Left lung (tissue), 4 donors: ENCODE measurements at regions not wholly inside any gene's neighbourhood (a gene's known extent, or its start where the extent isn't known, plus 50 kb on each side); places are given as distances from the start of the nearest gene placed in this dataset.

Experiments used
- ATAC-seq: fragments of 200-7000 bp; cut with Tn5 transposase; one replicate; pipeline ENCODE4 v1.9.1; 2020; ENCODE audit warnings: moderate library complexity
- DNase-seq, 4 donors: peaks; one replicate each; pipeline ENCODE4 v3.0.0-alpha.2; 2013 to 2020
- H3K27ac ChIP-seq, 2 donors: fragments of 200-600 bp; sonication (generic) in 1 of 2; one replicate each; pipeline versions ENCODE4 v1.5.0 to v1.8.0; 2020 to 2021
- H3K27me3 ChIP-seq, 2 donors: fragments of 200-600 bp; sonication (generic) in 1 of 2; one replicate each; pipeline versions ENCODE4 v1.5.0 to v1.8.0; 2020 to 2021
- H3K36me3 ChIP-seq, 2 donors: fragments of 200-600 bp; sonication (generic) in 1 of 2; one replicate each; pipeline versions ENCODE4 v1.5.0 to v1.8.0; 2020 to 2021
- H3K4me1 ChIP-seq, 2 donors: fragments of 200-600 bp; one replicate each; pipeline ENCODE4 v1.8.0; 2021
- H3K4me3 ChIP-seq, 2 donors: fragments of 200-600 bp; sonication (generic) in 1 of 2; one replicate each; pipeline versions ENCODE4 v1.5.0 to v1.8.0; 2020 to 2021; ENCODE audit warnings: mild to moderate bottlenecking in 1 of 2
- H3K9me3 ChIP-seq, 2 donors: fragments of 200-600 bp; sonication (generic) in 1 of 2; one replicate each; pipeline versions ENCODE4 v1.5.0 to v1.8.0; 2020 to 2021
- intact Hi-C, 2 donors: fragments of 100-400 bp; cut with DNase I; formaldehyde crosslinking; loops; one replicate each; pipeline versions ENCODE4 v1.11.2 to v1.14.2; 2022
- TF ChIP-seq, protein P1 (sequence below), 2 donors: fragments of 200-600 bp; sonication (generic) in 1 of 2; IDR thresholded peaks; one replicate each; pipeline versions ENCODE4 v1.5.0 to v1.8.0; 2021; ENCODE audit warnings: antibody characterized with exemption in 2 of 2
- donor health status: DM: no; HTN: yes; CAD: no.
- donor health status: DM: no; HTN: no; CAD: no.

DNA sequence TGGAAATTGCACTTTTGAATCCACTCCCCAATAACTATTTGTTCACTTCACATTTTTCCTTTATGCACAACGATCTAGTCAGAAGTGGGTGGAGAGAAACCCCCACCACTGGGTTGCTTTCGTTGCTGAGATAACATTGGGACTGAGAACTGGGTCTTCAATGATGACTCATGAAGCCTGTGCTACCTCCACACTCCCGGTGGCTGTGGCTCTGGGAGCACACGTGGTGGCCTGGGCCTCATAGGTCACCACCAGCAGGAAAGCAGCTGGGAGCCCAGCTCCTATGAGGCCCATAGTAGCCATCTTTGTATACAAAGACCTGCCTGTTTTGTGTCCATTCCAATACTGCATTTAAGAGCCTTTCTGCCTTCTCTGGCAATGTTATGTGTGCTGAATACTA lies 178.0 kb upstream of the SASH1 start:
- Histone ChIP-seq H3K4me1 (no peaks in the 10 kb centered on the region), H3K4me3 (no peak overlapping the region), H3K27me3 (no peaks in the 10 kb centered on the region), H3K36me3 (no peaks in the 10 kb centered on the region), H3K27ac (no peak overlapping the region), H3K9me3 (no peaks in the 10 kb centered on the region)
- intact Hi-C loops: loop anchor here in 1 of 2 donors (5.0 kb wide), 1 partner anchor 657 kb away; the partner anchor contains the start of gene SAMD5
- TF ChIP-seq, protein P1, sequence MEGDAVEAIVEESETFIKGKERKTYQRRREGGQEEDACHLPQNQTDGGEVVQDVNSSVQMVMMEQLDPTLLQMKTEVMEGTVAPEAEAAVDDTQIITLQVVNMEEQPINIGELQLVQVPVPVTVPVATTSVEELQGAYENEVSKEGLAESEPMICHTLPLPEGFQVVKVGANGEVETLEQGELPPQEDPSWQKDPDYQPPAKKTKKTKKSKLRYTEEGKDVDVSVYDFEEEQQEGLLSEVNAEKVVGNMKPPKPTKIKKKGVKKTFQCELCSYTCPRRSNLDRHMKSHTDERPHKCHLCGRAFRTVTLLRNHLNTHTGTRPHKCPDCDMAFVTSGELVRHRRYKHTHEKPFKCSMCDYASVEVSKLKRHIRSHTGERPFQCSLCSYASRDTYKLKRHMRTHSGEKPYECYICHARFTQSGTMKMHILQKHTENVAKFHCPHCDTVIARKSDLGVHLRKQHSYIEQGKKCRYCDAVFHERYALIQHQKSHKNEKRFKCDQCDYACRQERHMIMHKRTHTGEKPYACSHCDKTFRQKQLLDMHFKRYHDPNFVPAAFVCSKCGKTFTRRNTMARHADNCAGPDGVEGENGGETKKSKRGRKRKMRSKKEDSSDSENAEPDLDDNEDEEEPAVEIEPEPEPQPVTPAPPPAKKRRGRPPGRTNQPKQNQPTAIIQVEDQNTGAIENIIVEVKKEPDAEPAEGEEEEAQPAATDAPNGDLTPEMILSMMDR (IDR thresholded peaks at IDR 0.05): no peak
- no peak for DNase-seq
- ATAC-seq: no peak

DNA sequence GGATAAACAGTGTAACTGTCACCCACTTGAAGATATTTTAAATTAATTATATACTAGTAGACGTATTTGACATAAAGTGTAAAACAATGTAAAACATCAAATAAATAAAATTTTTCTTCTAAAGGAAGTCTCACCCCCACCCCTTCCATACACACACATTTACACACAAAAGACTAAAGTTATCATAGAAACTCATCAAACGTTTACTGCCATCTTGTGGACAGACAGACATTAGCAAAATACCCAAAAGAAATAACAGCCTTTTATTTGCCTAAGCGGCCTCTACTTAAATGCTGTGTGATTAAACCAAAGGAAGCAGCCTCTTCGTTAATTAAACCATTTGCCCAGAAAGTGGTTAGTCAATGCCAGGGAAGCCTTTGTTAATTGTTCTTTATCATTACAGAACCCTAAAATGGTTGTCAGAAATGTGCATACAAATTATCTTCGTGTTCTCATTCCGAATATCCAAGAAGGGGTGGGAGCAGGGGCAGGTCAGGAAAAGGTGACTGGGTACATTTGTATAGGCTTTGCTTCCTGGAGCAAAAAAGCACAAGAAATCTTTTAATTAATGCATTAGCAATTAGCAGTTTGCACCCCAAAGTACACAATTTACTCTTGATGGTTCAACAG lies 176.2 kb upstream of the SASH1 start:
- H3K27ac ChIP-seq: no peak overlapping the region
- intact Hi-C loops: loop anchor here in 1 of 2 donors (5.0 kb wide), 1 partner anchor 659 kb away; the partner anchor contains the start of gene SAMD5

DNA sequence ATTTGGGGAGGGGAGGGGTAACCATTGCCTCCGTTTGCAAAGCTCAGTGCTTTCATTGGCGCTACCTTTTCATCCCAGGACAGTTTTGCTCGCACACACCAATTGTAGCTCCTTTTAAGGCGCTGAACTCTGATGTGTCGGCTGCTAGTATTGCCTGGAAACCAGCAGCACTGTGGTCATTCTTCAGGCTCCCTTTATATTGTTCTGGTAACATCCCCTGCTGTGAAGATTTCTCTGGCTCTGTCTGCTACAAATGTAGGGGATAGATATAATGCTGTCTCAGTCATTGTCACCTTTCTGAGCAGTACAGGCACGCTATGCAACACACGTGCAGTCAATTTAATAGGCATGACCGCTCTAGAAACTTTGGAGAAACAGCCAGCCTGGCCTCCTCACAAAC lies 172.9 kb upstream of the SASH1 start:
- no peaks in the 10 kb centered on the region for H3K36me3 ChIP-seq
- TF ChIP-seq, protein P1 (IDR thresholded peaks at IDR 0.05): no peak
- H3K27me3 ChIP-seq: no peaks in the 10 kb centered on the region
- ATAC-seq: no peak
- intact Hi-C loops: loop anchor here in 1 of 2 donors (5.0 kb wide), 1 partner anchor 662 kb away; the partner anchor contains the start of gene SAMD5
- H3K4me3 ChIP-seq: no peak overlapping the region
- no peak overlapping the region for H3K27ac ChIP-seq
- no peaks in the 10 kb centered on the region for H3K9me3 ChIP-seq
- no peak for DNase-seq
- H3K4me1 ChIP-seq: no peaks in the 10 kb centered on the region

More for the DNA sequence above, 176.2 kb upstream of the SASH1 start:
- TF ChIP-seq, protein P1 (IDR thresholded peaks at IDR 0.05): peak; percentile 54 to 56
- peak; percentile 82 for ATAC-seq
- peak in 2 of 4 donors; percentile 49 to 68 for DNase-seq
- no peaks in the 10 kb centered on the region for H3K9me3 ChIP-seq
- no peaks in the 10 kb centered on the region for H3K27me3 ChIP-seq
- H3K4me1 ChIP-seq: no peaks in the 10 kb centered on the region
- no peaks in the 10 kb centered on the region for H3K36me3 ChIP-seq
- H3K4me3 ChIP-seq: no peak overlapping the region

DNA sequence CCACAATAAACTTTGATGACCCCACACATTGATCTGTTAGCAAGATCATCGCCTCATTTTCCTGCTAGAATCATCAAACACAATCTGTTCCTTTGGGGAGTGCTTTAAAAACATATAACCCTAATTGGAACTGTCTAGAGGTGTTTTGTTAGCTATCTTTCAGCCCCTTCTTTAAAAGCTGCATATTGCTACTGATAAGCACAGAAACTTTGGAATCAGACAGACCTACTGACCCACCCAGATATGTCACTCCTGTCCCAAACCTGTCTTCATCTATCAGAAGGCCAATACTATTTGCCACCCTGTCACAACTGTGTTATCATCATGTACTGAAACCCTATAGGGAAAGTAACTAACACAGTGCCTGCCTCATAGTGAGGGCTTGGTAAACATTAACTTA lies 172.4 kb upstream of the SASH1 start:
- Histone ChIP-seq H3K27ac (no peak overlapping the region), H3K4me3 (no peak overlapping the region), H3K36me3 (no peaks in the 10 kb centered on the region), H3K9me3 (no peaks in the 10 kb centered on the region), H3K4me1 (no peaks in the 10 kb centered on the region), H3K27me3 (no peaks in the 10 kb centered on the region)
- intact Hi-C loops: no loop called here
- DNase-seq (no peak), ATAC-seq (no peak)
- TF ChIP-seq, protein P1 (IDR thresholded peaks at IDR 0.05): no peak

DNA sequence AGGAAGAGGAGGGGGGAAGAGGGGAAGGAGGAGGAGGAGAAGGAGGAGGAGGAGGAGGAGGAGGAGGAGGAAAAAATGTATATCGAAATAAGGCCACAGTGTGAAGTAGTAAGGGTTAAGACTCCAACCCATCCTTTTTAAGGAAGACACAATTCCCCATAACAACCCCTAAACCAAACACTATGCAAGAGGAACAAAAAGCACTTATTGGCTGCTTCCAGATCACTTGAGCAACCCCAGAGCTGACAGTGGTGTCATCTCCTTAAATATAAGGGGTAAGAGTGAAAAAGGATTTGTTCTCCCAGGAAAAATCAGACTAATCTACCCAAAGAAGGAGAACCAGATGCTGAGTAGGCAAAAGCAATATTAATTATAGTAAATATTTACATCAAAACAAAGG lies 169.1 kb upstream of the SASH1 start:
- Histone ChIP-seq H3K9me3 (no peaks in the 10 kb centered on the region), H3K27ac (no peak overlapping the region), H3K4me3 (no peak overlapping the region), H3K4me1 (no peaks in the 10 kb centered on the region), H3K36me3 (no peaks in the 10 kb centered on the region), H3K27me3 (no peaks in the 10 kb centered on the region)
- ATAC-seq (no peak), DNase-seq (no peak)
- intact Hi-C loops: no loop called here
- TF ChIP-seq, protein P1 (IDR thresholded peaks at IDR 0.05): no peak
